DND-41 (cell line): ENCODE measurements at regions not wholly inside any gene's neighbourhood (a gene's known extent, or its start where the extent isn't known, plus 50 kb on each side); places are given as distances from the start of the nearest gene placed in this dataset.

Experiments used
- ATAC-seq: fragments of 200-7000 bp; cut with Tn5 transposase; 3 replicates; pipeline ENCODE4 v1.9.1; 2021; ENCODE audit warnings: low read depth; ENCODE audit not compliant: insufficient read depth
- DNase-seq: peaks from one replicate; pipeline ENCODE4 v3.0.0-alpha.2; 2020
- H2AFZ ChIP-seq: 2 replicates; pipeline ENCODE4 v1.6.0; 2012; ENCODE audit warnings: low read depth, low read length
- H3K27ac ChIP-seq: 2 replicates; pipeline ENCODE4 v1.5.1; 2012; ENCODE audit warnings: low read length, inconsistent platforms
- H3K27me3 ChIP-seq: fragments of 200-600 bp; sonication (generic); 2 replicates; pipeline ENCODE4 v1.6.0; 2012; ENCODE audit warnings: low read length, mild to moderate bottlenecking, inconsistent platforms; ENCODE audit not compliant: insufficient read depth, poor library complexity
- H3K36me3 ChIP-seq: 2 replicates; pipeline ENCODE4 v1.5.1; 2012; ENCODE audit warnings: low read length, inconsistent platforms; ENCODE audit not compliant: insufficient read depth
- H3K4me1 ChIP-seq: 2 replicates; pipeline ENCODE4 v1.5.1; 2012; ENCODE audit warnings: mild to moderate bottlenecking, low read length; ENCODE audit not compliant: insufficient read depth
- H3K4me2 ChIP-seq: 2 replicates; pipeline ENCODE4 v1.6.0; 2012; ENCODE audit warnings: mild to moderate bottlenecking, moderate library complexity, low read length, inconsistent platforms; ENCODE audit not compliant: insufficient read depth
- H3K4me3 ChIP-seq, 2 experiments: fragments of 200-600 bp in 1 of 2; shearing (Covaris generic) in 1 of 2; 2 replicates each; pipeline ENCODE4 v1.5.1; 2012 to 2016; ENCODE audit warnings: inconsistent platforms in 2 of 2, low read length in 2 of 2, mild to moderate bottlenecking in 2 of 2, low read depth in 1 of 2, moderate library complexity in 1 of 2
- H3K79me2 ChIP-seq: 2 replicates; pipeline ENCODE4 v1.6.0; 2012; ENCODE audit warnings: low read length, inconsistent platforms; ENCODE audit not compliant: insufficient read depth
- H3K9ac ChIP-seq: 2 replicates; pipeline ENCODE4 v1.6.0; 2012; ENCODE audit warnings: low read depth, mild to moderate bottlenecking, inconsistent platforms, low read length, moderate library complexity
- H3K9me3 ChIP-seq: 2 replicates; pipeline ENCODE4 v1.5.1; 2012; ENCODE audit warnings: low read length, moderate library complexity, mild to moderate bottlenecking, inconsistent platforms; ENCODE audit not compliant: insufficient read depth, severe bottlenecking
- H4K20me1 ChIP-seq: 2 replicates; pipeline ENCODE4 v1.6.0; 2012; ENCODE audit warnings: low read length; ENCODE audit not compliant: insufficient read depth
- EZH2 ChIP-seq: IDR thresholded peaks from 3 replicates; pipeline ENCODE4 v1.6.1; 2012; ENCODE audit warnings: borderline replicate concordance, low read depth, mild to moderate bottlenecking, moderate library complexity, low read length, inconsistent platforms; ENCODE audit not compliant: severe bottlenecking
- TF ChIP-seq, protein P1 (sequence below): IDR thresholded peaks from 2 replicates; pipeline ENCODE4 v1.5.1; 2012; ENCODE audit warnings: borderline replicate concordance, low read length, moderate library complexity, mild to moderate bottlenecking; ENCODE audit not compliant: poor library complexity, severe bottlenecking; ENCODE audit errors: extremely low read depth

DNA sequence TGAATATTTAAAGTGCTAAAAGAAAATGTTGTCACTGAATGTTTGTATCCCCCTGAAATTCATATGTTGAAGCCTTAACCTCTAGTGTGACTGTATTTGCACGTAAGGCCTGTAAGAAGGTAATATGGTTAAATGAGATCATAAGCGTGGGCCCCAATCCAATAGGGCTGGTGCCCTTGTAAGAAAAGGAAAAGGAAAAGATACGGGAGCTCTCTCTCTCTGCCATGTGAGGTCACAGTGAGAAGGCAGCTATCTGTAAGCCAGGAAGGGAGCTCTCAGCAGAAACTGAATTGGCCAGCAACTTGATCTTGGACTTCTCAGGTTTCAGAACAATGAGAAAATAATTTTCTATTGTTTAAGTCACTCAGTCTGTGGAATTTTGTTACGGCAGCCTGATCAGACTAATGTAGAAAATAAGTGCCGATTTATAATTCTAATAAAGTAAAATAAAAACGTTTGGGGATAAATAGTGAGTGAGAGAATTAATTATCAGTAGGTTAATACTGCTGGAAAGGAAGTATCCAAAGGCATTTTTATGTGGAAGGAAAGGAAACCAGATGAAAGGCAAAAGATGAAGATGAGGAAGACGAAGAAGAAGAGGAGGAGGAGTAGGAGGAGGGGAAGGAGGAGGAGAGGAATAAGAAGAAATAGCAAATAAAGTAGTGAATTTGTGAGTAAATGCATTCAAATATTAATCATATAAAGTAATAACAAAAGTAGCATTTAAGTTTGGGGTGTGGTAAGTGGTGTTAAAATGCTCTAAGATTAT, 188.5 kb upstream of the KRR1 start:
- 0 out of 2 replicates have a peak overlapping the region, but pooled peaks have one; percentile 34 for H2AFZ ChIP-seq
- H3K4me3 ChIP-seq, result no peak overlapping the region
- no peak for TF ChIP-seq EZH2
- TF ChIP-seq, protein P1, sequence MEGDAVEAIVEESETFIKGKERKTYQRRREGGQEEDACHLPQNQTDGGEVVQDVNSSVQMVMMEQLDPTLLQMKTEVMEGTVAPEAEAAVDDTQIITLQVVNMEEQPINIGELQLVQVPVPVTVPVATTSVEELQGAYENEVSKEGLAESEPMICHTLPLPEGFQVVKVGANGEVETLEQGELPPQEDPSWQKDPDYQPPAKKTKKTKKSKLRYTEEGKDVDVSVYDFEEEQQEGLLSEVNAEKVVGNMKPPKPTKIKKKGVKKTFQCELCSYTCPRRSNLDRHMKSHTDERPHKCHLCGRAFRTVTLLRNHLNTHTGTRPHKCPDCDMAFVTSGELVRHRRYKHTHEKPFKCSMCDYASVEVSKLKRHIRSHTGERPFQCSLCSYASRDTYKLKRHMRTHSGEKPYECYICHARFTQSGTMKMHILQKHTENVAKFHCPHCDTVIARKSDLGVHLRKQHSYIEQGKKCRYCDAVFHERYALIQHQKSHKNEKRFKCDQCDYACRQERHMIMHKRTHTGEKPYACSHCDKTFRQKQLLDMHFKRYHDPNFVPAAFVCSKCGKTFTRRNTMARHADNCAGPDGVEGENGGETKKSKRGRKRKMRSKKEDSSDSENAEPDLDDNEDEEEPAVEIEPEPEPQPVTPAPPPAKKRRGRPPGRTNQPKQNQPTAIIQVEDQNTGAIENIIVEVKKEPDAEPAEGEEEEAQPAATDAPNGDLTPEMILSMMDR, result no peak
- no peak overlapping the region for H3K27ac ChIP-seq
- DNase-seq (no peak), ATAC-seq (no peak)
- H3K9ac ChIP-seq, result no peak overlapping the region
- H3K79me2 ChIP-seq, result no peaks in the 10 kb centered on the region
- peaks cover 18% of the 10 kb centered on the region for H3K4me1 ChIP-seq
- no peak overlapping the region for H3K4me2 ChIP-seq
- no peaks in the 10 kb centered on the region for H3K9me3 ChIP-seq
- no peaks in the 10 kb centered on the region for H3K36me3 ChIP-seq
- H4K20me1 ChIP-seq, result no peaks in the 10 kb centered on the region
- no peaks in the 10 kb centered on the region for H3K27me3 ChIP-seq

DNA sequence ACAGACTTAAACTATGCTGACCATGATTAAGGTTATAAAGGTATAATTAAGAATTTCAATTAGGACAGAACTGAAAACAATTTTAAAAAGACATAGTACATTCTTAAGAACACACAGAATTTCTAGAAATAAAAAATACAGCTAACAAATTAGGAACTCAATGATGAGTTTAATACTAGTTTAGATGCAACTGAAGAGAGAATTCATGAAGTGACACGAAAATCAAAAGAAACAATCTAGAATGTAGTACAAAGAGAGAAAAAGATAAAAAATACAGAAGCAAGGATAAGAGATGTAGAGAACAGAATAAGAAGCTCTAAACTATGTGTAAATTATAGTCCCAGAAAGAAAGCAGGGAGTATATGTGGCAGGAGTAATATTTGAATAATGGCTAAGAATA, 187.8 kb upstream of the KRR1 start:
- Histone ChIP-seq H3K27ac (no peak overlapping the region), H3K9me3 (no peaks in the 10 kb centered on the region), H3K36me3 (no peaks in the 10 kb centered on the region), H3K4me2 (no peak overlapping the region), H3K4me1 (peaks cover 18% of the 10 kb centered on the region), H4K20me1 (no peaks in the 10 kb centered on the region), H3K9ac (no peak overlapping the region), H3K79me2 (no peaks in the 10 kb centered on the region), H3K4me3 (no peak overlapping the region), H2AFZ (no peak overlapping the region), H3K27me3 (no peaks in the 10 kb centered on the region)
- DNase-seq (no peak), ATAC-seq (no peak)
- TF ChIP-seq, protein P1, result no peak
- TF ChIP-seq EZH2, result no peak

DNA sequence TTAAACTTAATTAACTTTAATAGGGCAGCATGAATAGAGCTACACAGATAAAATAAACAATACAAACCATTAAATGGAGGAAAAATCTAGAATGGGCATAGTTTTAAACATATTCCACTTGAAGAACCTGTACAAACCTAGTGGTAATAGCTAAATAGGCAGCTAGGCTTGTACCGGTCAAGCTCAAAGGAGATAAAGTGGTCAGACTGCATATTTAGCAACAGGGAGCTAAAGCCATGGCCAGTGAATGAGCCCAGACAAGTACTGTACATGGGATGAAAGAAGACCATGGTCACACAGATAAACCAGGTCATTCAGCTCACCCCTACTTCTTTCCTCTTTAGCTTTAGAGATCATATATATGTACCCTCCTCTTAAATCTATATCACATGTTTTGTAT, 186.6 kb upstream of the KRR1 start:
- no peak overlapping the region for H3K27ac ChIP-seq
- no peaks in the 10 kb centered on the region for H3K9me3 ChIP-seq
- H3K4me3 ChIP-seq, result no peak overlapping the region
- no peak overlapping the region for H2AFZ ChIP-seq
- ATAC-seq, result no peak
- no peaks in the 10 kb centered on the region for H3K36me3 ChIP-seq
- H3K4me2 ChIP-seq, result no peak overlapping the region
- no peaks in the 10 kb centered on the region for H4K20me1 ChIP-seq
- H3K79me2 ChIP-seq, result no peaks in the 10 kb centered on the region
- no peak overlapping the region for H3K9ac ChIP-seq
- H3K27me3 ChIP-seq, result no peaks in the 10 kb centered on the region
- H3K4me1 ChIP-seq, result peaks cover 14% of the 10 kb centered on the region
- DNase-seq, result no peak
- TF ChIP-seq, protein P1, result no peak
- no peak for TF ChIP-seq EZH2

DNA sequence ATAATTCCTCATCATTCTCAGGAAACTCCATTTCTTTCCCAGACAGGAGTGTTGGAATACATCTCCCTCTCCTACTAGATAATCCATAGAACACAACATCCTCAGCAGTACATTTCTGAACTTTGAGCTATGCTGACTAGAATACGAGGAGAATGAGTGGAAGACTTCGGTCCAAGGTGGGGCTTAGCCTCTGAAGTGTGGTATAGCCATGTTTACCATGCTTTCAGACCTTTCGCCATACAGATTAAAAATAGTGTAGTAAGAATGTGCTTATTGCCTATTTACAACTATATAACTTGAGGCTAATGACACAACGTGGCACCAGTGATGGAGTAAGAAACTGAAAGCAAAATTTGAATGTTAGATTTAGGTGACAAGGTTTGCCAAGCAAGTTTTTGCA, 184.5 kb upstream of the KRR1 start:
- ATAC-seq (no peak), DNase-seq (no peak)
- H3K79me2 ChIP-seq, result no peaks in the 10 kb centered on the region
- no peak overlapping the region for H3K9ac ChIP-seq
- H3K4me2 ChIP-seq, result no peak overlapping the region
- no peak overlapping the region for H2AFZ ChIP-seq
- no peaks in the 10 kb centered on the region for H3K4me1 ChIP-seq
- no peaks in the 10 kb centered on the region for H4K20me1 ChIP-seq
- no peak overlapping the region for H3K4me3 ChIP-seq
- H3K27me3 ChIP-seq, result no peaks in the 10 kb centered on the region
- H3K27ac ChIP-seq, result no peak overlapping the region
- TF ChIP-seq, protein P1, result no peak
- no peak for TF ChIP-seq EZH2
- H3K36me3 ChIP-seq, result no peaks in the 10 kb centered on the region
- H3K9me3 ChIP-seq, result no peaks in the 10 kb centered on the region
